Neural progenitor cell (in vitro differentiated cells): ENCODE measurements at regions not wholly inside any gene's neighbourhood (a gene's known extent, or its start where the extent isn't known, plus 50 kb on each side); places are given as distances from the start of the nearest gene placed in this dataset.

Source experiments
- DNase-seq: peaks from one replicate; pipeline ENCODE4 v3.0.0-alpha.2; 2016; ENCODE audit warnings: low spot score
- H2AFZ ChIP-seq: fragments of 200-600 bp; sonication (generic); replicated peaks from 2 replicates; pipeline ENCODE4 v1.6.1; 2016; ENCODE audit warnings: antibody characterized with exemption
- H3F3A ChIP-seq: fragments of 200-600 bp; sonication (generic); 2 replicates; pipeline ENCODE4 v1.6.1; 2016; ENCODE audit warnings: antibody characterized with exemption, low read depth
- H3K27ac ChIP-seq: fragments of 200-600 bp; sonication (generic); 2 replicates; pipeline ENCODE4 v1.5.1; 2016; ENCODE audit warnings: mild to moderate bottlenecking
- H3K27me3 ChIP-seq: fragments of 200-600 bp; sonication (generic); 2 replicates; pipeline ENCODE4 v1.6.1; 2016; ENCODE audit warnings: mild to moderate bottlenecking, moderate library complexity
- H3K36me3 ChIP-seq: fragments of 200-600 bp; sonication (generic); 2 replicates; pipeline ENCODE4 v1.5.1; 2016
- H3K4me1 ChIP-seq: fragments of 200-600 bp; sonication (generic); 2 replicates; pipeline ENCODE4 v1.6.1; 2016; ENCODE audit warnings: mixed run types
- H3K4me2 ChIP-seq: fragments of 200-600 bp; sonication (generic); 2 replicates; pipeline ENCODE4 v1.6.1; 2016
- H3K4me3 ChIP-seq: fragments of 200-600 bp; sonication (generic); 2 replicates; pipeline ENCODE4 v1.5.1; 2016
- H3K79me2 ChIP-seq: fragments of 200-600 bp; sonication (generic); 2 replicates; pipeline ENCODE4 v1.6.1; 2016; ENCODE audit warnings: low read depth
- H3K9ac ChIP-seq: fragments of 200-600 bp; sonication (generic); 2 replicates; pipeline ENCODE4 v1.6.1; 2016
- H3K9me3 ChIP-seq: fragments of 200-600 bp; sonication (generic); 2 replicates; pipeline ENCODE4 v1.5.1; 2016; ENCODE audit warnings: low read depth
- H4K20me1 ChIP-seq: fragments of 200-600 bp; sonication (generic); 2 replicates; pipeline ENCODE4 v1.6.1; 2016; ENCODE audit warnings: low read depth
- H3K27ac Mint-ChIP-seq: 3 replicates; pipeline ENCODE4 v1.8.0; 2021; ENCODE audit warnings: mixed read lengths
- H3K27me3 Mint-ChIP-seq: 2 replicates; pipeline ENCODE4 v1.8.0; 2022; ENCODE audit warnings: low read depth, mild to moderate bottlenecking, inconsistent platforms, moderate library complexity, mixed read lengths; ENCODE audit not compliant: insufficient read depth
- H3K36me3 Mint-ChIP-seq: 3 replicates; pipeline ENCODE4 v1.8.0; 2021; ENCODE audit warnings: mixed read lengths
- H3K4me1 Mint-ChIP-seq: 3 replicates; pipeline ENCODE4 v1.8.0; 2021; ENCODE audit warnings: mixed read lengths
- H3K4me3 Mint-ChIP-seq: 3 replicates; pipeline ENCODE4 v1.8.0; 2021; ENCODE audit warnings: mild to moderate bottlenecking, moderate library complexity, mixed read lengths
- H3K9me3 Mint-ChIP-seq: 3 replicates; pipeline ENCODE4 v1.8.0; 2020; ENCODE audit warnings: mixed read lengths
- CTCF ChIP-seq: fragments of 200-600 bp; sonication (generic); IDR thresholded peaks from 2 replicates; pipeline ENCODE4 v1.5.1; 2017; ENCODE audit warnings: antibody characterized with exemption, mild to moderate bottlenecking
- EZH2 ChIP-seq: fragments of 200-600 bp; sonication (generic); IDR thresholded peaks from 2 replicates; pipeline ENCODE4 v1.6.1; 2017; ENCODE audit warnings: antibody characterized with exemption, mild to moderate bottlenecking, moderate library complexity
- EZH2phosphoT487 ChIP-seq: fragments of 200-600 bp; sonication (generic); IDR thresholded peaks from 2 replicates; pipeline ENCODE4 v1.6.1; 2017; ENCODE audit warnings: antibody characterized with exemption

GRCh38 chr5:18051953-18052352 lies 417.7 kb downstream of the TAF11L14 start:
- Mint-ChIP-seq H3K4me1 (peaks cover 2% of the 10 kb centered on the region), H3K27me3 (no peaks in the 10 kb centered on the region), H3K4me3 (no peak overlapping the region), H3K36me3 (no peaks in the 10 kb centered on the region), H3K9me3 (no peaks in the 10 kb centered on the region), H3K27ac (no peak overlapping the region)
- H2AFZ ChIP-seq = no peak overlapping the region
- H3K4me2 ChIP-seq = no peak overlapping the region
- no peak overlapping the region for H3K27ac ChIP-seq
- no peaks in the 10 kb centered on the region for H3K79me2 ChIP-seq
- H3K4me3 ChIP-seq = no peak overlapping the region
- H3K27me3 ChIP-seq = no peaks in the 10 kb centered on the region
- H4K20me1 ChIP-seq = no peaks in the 10 kb centered on the region
- no peak for TF ChIP-seq CTCF
- no peak for TF ChIP-seq EZH2
- TF ChIP-seq EZH2phosphoT487 = no peak
- H3K36me3 ChIP-seq = no peaks in the 10 kb centered on the region
- H3F3A ChIP-seq = no peaks in the 10 kb centered on the region
- H3K9ac ChIP-seq = no peak overlapping the region
- H3K9me3 ChIP-seq = no peaks in the 10 kb centered on the region
- H3K4me1 ChIP-seq = no peaks in the 10 kb centered on the region
- DNase-seq = no peak

- Histone ChIP-seq H3K27me3 (no peaks in the 10 kb centered on the region), H3K36me3 (no peaks in the 10 kb centered on the region), H3K4me2 (no peak overlapping the region), H3K27ac (no peak overlapping the region), H3K79me2 (no peaks in the 10 kb centered on the region), H2AFZ (no peak overlapping the region), H3K4me1 (no peaks in the 10 kb centered on the region), H3K9me3 (no peaks in the 10 kb centered on the region), H4K20me1 (no peaks in the 10 kb centered on the region), H3K4me3 (no peak overlapping the region), H3K9ac (no peak overlapping the region), H3F3A (no peaks in the 10 kb centered on the region)
- no peak for DNase-seq
- Mint-ChIP-seq H3K9me3 (no peaks in the 10 kb centered on the region), H3K27ac (no peak overlapping the region), H3K4me1 (peaks cover 2% of the 10 kb centered on the region), H3K4me3 (no peak overlapping the region), H3K27me3 (no peaks in the 10 kb centered on the region), H3K36me3 (no peaks in the 10 kb centered on the region)
- no peak for TF ChIP-seq EZH2phosphoT487
- no peak for TF ChIP-seq CTCF
- no peak for TF ChIP-seq EZH2
These were observed 418.3 kb downstream of the TAF11L14 start for GRCh38 chr5:18052569-18052968.

DNA sequence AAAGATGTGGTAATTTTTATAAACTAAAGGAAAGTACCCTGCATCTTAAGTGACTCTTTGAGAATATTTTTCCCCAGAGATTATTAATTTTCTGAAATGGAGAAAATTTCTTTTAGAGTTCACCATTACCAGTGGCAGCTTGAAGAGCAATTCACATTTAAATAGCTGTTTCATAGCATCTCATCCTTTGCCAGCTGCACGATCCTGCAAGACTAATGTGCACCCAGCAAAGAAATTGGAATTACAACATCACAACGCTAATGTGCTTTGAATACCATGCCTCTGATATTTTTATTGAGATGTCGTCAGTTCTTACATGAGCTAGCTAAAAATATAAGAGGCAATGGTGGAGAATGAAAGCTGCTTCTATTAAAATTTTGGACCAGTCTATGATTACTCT lies 423.5 kb downstream of the TAF11L14 start:
- TF ChIP-seq EZH2phosphoT487 (no peak), CTCF (no peak), EZH2 (no peak)

GRCh38 chr5:18067615-18068014 lies 433.4 kb downstream of the TAF11L14 start:
- no peaks in the 10 kb centered on the region for H4K20me1 ChIP-seq
- Mint-ChIP-seq H3K4me3 (no peak overlapping the region), H3K27me3 (peaks cover 5% of the 10 kb centered on the region), H3K36me3 (no peaks in the 10 kb centered on the region), H3K27ac (no peak overlapping the region), H3K9me3 (peaks cover 6% of the 10 kb centered on the region), H3K4me1 (peaks cover 9% of the 10 kb centered on the region)
- H3K4me2 ChIP-seq = no peak overlapping the region
- no peaks in the 10 kb centered on the region for H3K9me3 ChIP-seq
- no peaks in the 10 kb centered on the region for H3K79me2 ChIP-seq
- H2AFZ ChIP-seq = no peak overlapping the region
- no peaks in the 10 kb centered on the region for H3K36me3 ChIP-seq
- H3K27me3 ChIP-seq = no peaks in the 10 kb centered on the region
- H3K4me1 ChIP-seq = no peaks in the 10 kb centered on the region
- H3F3A ChIP-seq = no peaks in the 10 kb centered on the region
- H3K4me3 ChIP-seq = no peak overlapping the region
- TF ChIP-seq EZH2 (no peak), CTCF (no peak), EZH2phosphoT487 (no peak)
- H3K9ac ChIP-seq = no peak overlapping the region
- DNase-seq = no peak
- H3K27ac ChIP-seq = no peak overlapping the region

More for the DNA sequence above, 423.5 kb downstream of the TAF11L14 start:
- Mint-ChIP-seq H3K27me3 (peaks cover 2% of the 10 kb centered on the region), H3K36me3 (no peaks in the 10 kb centered on the region), H3K4me1 (no peaks in the 10 kb centered on the region), H3K27ac (no peak overlapping the region), H3K9me3 (peaks cover 2% of the 10 kb centered on the region), H3K4me3 (no peak overlapping the region)
- H3K9me3 ChIP-seq = no peaks in the 10 kb centered on the region
- no peaks in the 10 kb centered on the region for H3K36me3 ChIP-seq
- no peaks in the 10 kb centered on the region for H4K20me1 ChIP-seq
- DNase-seq = no peak
- H2AFZ ChIP-seq = no peak overlapping the region
- no peak overlapping the region for H3K27ac ChIP-seq
- no peak overlapping the region for H3K4me3 ChIP-seq
- no peaks in the 10 kb centered on the region for H3K27me3 ChIP-seq
- H3K79me2 ChIP-seq = no peaks in the 10 kb centered on the region
- no peaks in the 10 kb centered on the region for H3K4me1 ChIP-seq
- H3F3A ChIP-seq = no peaks in the 10 kb centered on the region
- no peak overlapping the region for H3K9ac ChIP-seq
- H3K4me2 ChIP-seq = no peak overlapping the region
